AG08395 (cell line): ENCODE measurements at regions not wholly inside any gene's neighbourhood (a gene's known extent, or its start where the extent isn't known, plus 50 kb on each side); places are given as distances from the start of the nearest gene placed in this dataset.
"Not testable (repeated sequence)": the region's sequence is repeated elsewhere in the genome, so short reads cannot be mapped to it uniquely, and the experiment has no call there.

ENCODE experiments used
- DNase-seq: peaks from one replicate; pipeline ENCODE4 v3.0.0; 2012; ENCODE audit warnings: mixed read lengths, low spot score

- DNase-seq, result no peak
Observed at GRCh38 chr6:126976253-126976797, 142.1 kb upstream of the RSPO3 start.

GRCh38 chr6:126983779-126984178 is 134.7 kb upstream of the RSPO3 start:
- DNase-seq, result no peak

DNA sequence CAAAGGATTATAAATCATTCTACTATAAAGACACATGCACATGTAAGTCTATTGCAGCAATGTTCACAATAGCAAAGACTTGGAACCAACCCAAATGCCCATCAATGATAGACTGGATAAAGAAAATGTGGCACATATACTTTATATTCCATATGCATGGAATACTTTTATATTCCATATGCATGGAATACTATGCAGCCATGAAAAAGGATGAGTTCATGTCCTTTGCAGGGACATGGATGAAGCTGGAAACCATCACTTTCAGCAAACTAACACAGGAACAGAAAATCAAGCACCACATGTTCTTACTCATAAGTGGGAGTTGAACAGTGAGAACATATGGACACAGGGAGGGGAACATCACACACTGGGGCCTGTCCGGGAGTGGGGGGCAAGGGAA is 130.3 kb upstream of the RSPO3 start:
- DNase-seq, result not testable (repeated sequence)

GRCh38 chr6:127000631-127001030 is 117.8 kb upstream of the RSPO3 start:
- DNase-seq, result no peak

DNA sequence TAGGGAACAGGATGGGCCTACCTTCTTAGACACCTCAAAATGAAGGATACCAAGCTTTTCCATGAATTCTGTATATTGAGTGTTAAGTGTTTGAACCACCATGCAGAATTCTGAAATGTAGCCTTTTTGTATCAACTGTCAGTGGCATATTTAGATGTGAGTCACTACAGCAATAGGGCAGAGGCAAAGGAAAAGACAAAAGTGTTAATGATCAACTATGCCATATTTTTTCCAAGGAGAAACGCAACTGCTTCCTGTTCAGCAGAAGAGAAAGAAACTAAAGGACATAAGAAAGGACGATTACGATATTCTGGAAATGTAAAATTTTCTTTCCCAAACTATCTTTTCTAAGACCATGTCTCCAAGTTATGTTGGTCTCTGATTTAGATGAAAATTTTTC is 104.6 kb upstream of the RSPO3 start:
- no peak for DNase-seq

DNA sequence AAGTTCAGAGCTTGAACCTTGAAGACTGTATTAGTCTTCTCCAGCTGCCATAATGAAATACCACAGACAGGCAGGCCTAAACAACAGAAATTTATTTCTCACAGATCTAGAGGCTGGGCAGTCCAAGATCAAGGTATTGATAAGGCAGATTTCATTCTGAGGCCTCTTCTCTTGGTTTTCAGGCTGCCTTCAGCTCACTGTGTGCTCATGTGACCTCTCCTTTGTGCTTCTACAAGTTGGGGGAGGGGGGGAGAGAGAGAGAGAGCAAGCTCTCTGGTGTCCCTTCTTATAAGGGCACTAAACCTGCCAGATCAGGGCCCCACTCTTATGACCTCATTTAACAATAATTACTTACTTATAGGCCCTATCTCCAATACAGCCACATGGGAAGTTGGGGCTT is 102.6 kb upstream of the RSPO3 start:
- DNase-seq, result no peak

- DNase-seq, result no peak
Observed at GRCh38 chr6:127019828-127020227, 98.6 kb upstream of the RSPO3 start.

GRCh38 chr6:127022302-127022701 is 96.2 kb upstream of the RSPO3 start:
- peak; percentile 58 for DNase-seq

- DNase-seq, result no peak
Observed at GRCh38 chr6:127023001-127023778, 95.3 kb upstream of the RSPO3 start.

DNA sequence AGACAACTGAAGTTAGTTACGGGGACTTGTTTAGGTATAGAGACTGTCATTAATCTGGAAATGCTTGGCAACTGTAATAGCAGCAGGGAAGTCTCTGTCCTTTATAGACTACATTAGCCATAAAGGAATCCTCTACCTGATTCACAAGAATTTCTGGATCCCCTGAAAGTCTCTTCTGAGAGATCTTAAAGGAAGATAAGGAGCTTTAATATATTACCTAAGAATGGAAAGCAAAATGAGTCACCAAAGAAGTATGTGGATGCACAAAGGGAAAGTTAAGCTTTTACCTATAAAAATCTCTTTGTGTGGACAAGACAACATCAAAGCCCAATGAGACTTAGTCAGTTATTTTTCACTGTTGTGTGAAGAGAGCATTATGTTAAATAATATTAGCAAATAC is 92.2 kb upstream of the RSPO3 start:
- DNase-seq, result no peak

GRCh38 chr6:127030111-127030510 is 88.4 kb upstream of the RSPO3 start:
- no peak for DNase-seq

- no peak for DNase-seq
Observed at GRCh38 chr6:127030836-127031235, 87.6 kb upstream of the RSPO3 start.

DNA sequence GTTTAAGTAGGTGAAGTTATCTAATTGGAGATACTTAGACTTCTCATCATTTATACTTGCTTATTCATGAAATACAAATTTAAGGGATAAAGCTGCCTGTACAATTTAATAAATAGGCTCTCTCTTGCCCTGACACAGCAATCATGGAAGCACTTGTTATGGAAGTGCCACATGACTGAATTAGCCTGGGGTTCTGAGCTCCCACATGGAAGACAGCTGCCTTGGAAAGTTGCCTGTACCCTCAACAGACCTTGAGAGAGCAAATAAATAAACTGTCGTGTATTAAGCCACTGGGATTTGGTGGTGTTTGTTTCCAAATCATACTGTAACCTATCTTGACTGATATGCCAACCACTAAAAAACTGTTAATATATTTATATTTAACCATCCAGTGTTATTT is 87.0 kb upstream of the RSPO3 start:
- peak; percentile 12 for DNase-seq

- no peak for DNase-seq
Observed at GRCh38 chr6:127032971-127033370, 85.5 kb upstream of the RSPO3 start.

DNA sequence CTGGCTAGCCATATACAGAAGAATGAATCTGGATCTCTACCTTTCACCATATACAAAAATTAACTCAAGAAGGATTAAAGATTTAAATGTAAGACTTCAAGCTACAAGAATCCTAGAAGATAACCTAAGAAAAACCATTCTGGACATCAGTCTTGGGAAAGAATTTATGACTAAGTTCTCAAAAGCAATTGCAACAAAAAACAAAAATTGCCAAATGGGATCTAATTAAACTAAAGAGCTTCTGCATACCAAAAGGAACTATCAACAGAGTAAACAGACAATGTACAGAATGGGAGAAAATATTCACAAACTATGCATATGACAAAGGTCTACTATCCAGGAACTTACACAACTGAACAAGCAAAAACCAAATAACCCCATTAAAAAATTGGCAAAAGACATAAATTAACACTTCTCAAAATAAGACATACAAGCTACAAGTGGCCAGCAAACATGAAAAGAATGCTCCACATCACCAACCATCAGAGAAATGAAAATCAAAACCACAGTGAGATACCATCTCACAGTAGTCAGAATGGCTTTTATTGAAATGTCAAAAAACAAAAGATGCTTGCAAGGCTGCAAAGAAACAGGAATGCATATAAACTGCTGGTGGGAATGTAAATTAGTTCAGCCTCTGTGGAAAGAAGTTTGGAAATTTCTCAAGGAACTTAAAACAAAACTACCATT is 66.8 kb upstream of the RSPO3 start:
- DNase-seq, result peak; percentile 39

GRCh38 chr6:127053032-127053874 is 65.2 kb upstream of the RSPO3 start:
- peak; percentile 4 for DNase-seq

- DNase-seq, result no peak
Observed at GRCh38 chr6:127053875-127054235, 64.6 kb upstream of the RSPO3 start.

DNA sequence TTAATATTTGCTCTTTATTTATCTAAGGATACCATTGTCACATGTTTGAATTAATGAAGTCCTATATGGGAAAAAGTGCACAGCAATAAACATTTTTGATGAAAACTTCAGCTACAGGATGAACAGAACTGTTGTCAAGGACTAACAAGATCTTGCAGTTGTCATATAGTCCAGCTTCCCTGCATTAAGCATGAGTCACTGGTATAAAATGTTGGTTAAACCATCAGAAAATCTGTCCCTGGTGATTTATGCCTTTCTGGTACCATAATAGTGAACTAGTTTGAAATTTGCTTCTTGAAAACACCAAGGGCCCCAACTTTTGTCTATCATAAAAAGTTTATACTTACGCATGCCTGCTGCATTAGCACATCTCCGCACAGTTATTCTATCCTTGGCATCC is 60.4 kb upstream of the RSPO3 start:
- no peak for DNase-seq

DNA sequence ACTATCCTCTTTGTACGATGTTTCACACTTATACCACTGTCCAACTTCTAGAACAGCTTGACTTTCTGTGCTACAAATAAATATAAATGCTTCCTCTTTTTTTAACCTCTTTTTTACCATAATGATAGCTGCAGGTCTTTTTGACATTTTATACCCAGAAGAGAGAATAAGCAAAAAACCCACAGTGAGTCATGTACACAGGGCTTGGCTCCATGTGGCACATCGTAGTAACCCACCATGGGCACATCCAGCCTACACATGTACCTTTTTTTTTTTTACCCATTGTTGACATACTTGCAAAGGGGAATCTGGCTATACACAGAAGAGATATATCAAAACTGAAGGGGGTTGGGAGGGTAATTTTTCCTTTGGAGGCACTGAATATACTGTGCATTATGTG is 59.5 kb upstream of the RSPO3 start:
- DNase-seq, result no peak
